ENCODE measurements at regions not wholly inside any gene's neighbourhood (a gene's known extent, or its start where the extent isn't known, plus 50 kb on each side); places are given as distances from the start of the nearest gene placed in this dataset.

DNA sequence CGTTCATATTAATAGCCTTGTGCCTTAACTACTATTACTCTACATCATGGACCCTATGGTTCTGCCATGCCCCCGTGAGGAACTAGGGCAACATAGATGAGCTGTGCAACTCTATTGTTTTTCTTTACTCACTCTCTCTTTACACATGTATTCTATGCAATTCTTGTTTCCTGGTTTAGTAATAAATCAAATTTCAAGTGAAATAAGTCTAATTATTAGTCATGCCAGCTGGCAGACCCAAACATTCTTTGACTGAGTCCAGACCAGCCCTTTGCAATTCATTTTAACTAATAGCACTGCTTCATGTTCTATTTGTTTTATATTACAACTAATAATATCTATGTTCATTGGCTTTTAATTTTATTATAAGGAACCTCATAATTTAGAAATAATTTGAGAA is 789.3 kb upstream of the ADAMTS5 start:
- DNase-seq (no peak), ATAC-seq (ENCODE audit: insufficient read depth, low read depth) (no peak)
- Histone ChIP-seq H2AFZ (ENCODE audit: low read depth, low read length) (no peak overlapping the region), H3K9me3 (ENCODE audit: insufficient read depth, low read length, severe bottlenecking) (no peaks in the 10 kb centered on the region), H3K9ac (ENCODE audit: low read depth, low read length) (no peak overlapping the region), H3K36me3 (ENCODE audit: insufficient read depth, low read length) (no peaks in the 10 kb centered on the region), H4K20me1 (ENCODE audit: insufficient read depth, low read length) (no peaks in the 10 kb centered on the region), H3K4me3 (ENCODE audit: low read depth in 1 of 2, low read length in 2 of 2) (no peak overlapping the region), H3K79me2 (ENCODE audit: insufficient read depth, low read length) (no peaks in the 10 kb centered on the region), H3K4me2 (ENCODE audit: insufficient read depth, low read length) (no peak overlapping the region), H3K27ac (ENCODE audit: low read length) (no peak overlapping the region), H3K27me3 (ENCODE audit: insufficient read depth, low read length, poor library complexity) (no peaks in the 10 kb centered on the region), H3K4me1 (ENCODE audit: insufficient read depth, low read length) (no peaks in the 10 kb centered on the region)
- TF ChIP-seq EZH2 (IDR thresholded peaks at IDR 0.05; ENCODE audit: borderline replicate concordance, low read depth, low read length, severe bottlenecking) (no peak), CTCF (IDR thresholded peaks at IDR 0.05; ENCODE audit: borderline replicate concordance, extremely low read depth, low read length, poor library complexity, severe bottlenecking) (no peak)

GRCh38 chr21:27743971-27744564 is 777.2 kb upstream of the ADAMTS5 start:
- DNase-seq (no peak), ATAC-seq (ENCODE audit: insufficient read depth, low read depth) (no peak)
- Histone ChIP-seq H2AFZ (ENCODE audit: low read depth, low read length) (no peak overlapping the region), H3K9ac (ENCODE audit: low read depth, low read length) (no peak overlapping the region), H3K79me2 (ENCODE audit: insufficient read depth, low read length) (no peaks in the 10 kb centered on the region), H3K27ac (ENCODE audit: low read length) (no peak overlapping the region), H3K27me3 (ENCODE audit: insufficient read depth, low read length, poor library complexity) (no peaks in the 10 kb centered on the region), H3K4me1 (ENCODE audit: insufficient read depth, low read length) (no peaks in the 10 kb centered on the region), H3K4me2 (ENCODE audit: insufficient read depth, low read length) (no peak overlapping the region), H3K36me3 (ENCODE audit: insufficient read depth, low read length) (no peaks in the 10 kb centered on the region), H4K20me1 (ENCODE audit: insufficient read depth, low read length) (no peaks in the 10 kb centered on the region), H3K4me3 (ENCODE audit: low read depth in 1 of 2, low read length in 2 of 2) (no peak overlapping the region), H3K9me3 (ENCODE audit: insufficient read depth, low read length, severe bottlenecking) (no peaks in the 10 kb centered on the region)
- TF ChIP-seq CTCF (IDR thresholded peaks at IDR 0.05; ENCODE audit: borderline replicate concordance, extremely low read depth, low read length, poor library complexity, severe bottlenecking) (no peak), EZH2 (IDR thresholded peaks at IDR 0.05; ENCODE audit: borderline replicate concordance, low read depth, low read length, severe bottlenecking) (no peak)

GRCh38 chr21:27741736-27742135 is 774.8 kb upstream of the ADAMTS5 start:
- Histone ChIP-seq H3K27me3 (ENCODE audit: insufficient read depth, low read length, poor library complexity) (no peaks in the 10 kb centered on the region), H3K4me1 (ENCODE audit: insufficient read depth, low read length) (no peaks in the 10 kb centered on the region), H3K9ac (ENCODE audit: low read depth, low read length) (no peak overlapping the region), H3K27ac (ENCODE audit: low read length) (no peak overlapping the region), H3K36me3 (ENCODE audit: insufficient read depth, low read length) (no peaks in the 10 kb centered on the region), H3K9me3 (ENCODE audit: insufficient read depth, low read length, severe bottlenecking) (no peaks in the 10 kb centered on the region), H3K4me2 (ENCODE audit: insufficient read depth, low read length) (no peak overlapping the region), H3K79me2 (ENCODE audit: insufficient read depth, low read length) (no peaks in the 10 kb centered on the region), H3K4me3 (ENCODE audit: low read depth in 1 of 2, low read length in 2 of 2) (no peak overlapping the region), H4K20me1 (ENCODE audit: insufficient read depth, low read length) (no peaks in the 10 kb centered on the region), H2AFZ (ENCODE audit: low read depth, low read length) (no peak overlapping the region)
- ATAC-seq (ENCODE audit: insufficient read depth, low read depth): no peak
- DNase-seq: no peak
- TF ChIP-seq CTCF (IDR thresholded peaks at IDR 0.05; ENCODE audit: borderline replicate concordance, extremely low read depth, low read length, poor library complexity, severe bottlenecking): no peak
- TF ChIP-seq EZH2 (IDR thresholded peaks at IDR 0.05; ENCODE audit: borderline replicate concordance, low read depth, low read length, severe bottlenecking): no peak

DNA sequence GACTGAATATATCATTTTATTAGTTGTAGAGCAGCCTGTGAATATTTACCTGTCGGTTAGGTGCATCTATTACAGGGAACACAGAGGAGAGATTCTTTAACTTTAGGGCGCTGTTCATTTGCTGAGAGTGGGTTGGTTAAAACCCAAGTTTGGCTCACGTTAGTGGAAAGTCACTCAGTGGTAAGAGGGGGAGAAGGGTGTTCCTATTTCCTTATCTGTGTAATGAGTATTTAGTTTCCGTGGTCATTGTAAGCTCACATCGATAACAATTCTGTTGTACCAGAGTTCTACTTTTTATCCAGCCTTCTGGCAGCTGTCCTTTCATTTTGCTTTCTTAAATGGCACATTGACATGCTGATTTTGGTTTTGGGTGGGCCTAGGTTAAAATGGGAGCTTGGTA is 773.2 kb upstream of the ADAMTS5 start:
- Histone ChIP-seq H3K27ac (ENCODE audit: low read length) (no peak overlapping the region), H3K4me1 (ENCODE audit: insufficient read depth, low read length) (no peaks in the 10 kb centered on the region), H4K20me1 (ENCODE audit: insufficient read depth, low read length) (no peaks in the 10 kb centered on the region), H2AFZ (ENCODE audit: low read depth, low read length) (no peak overlapping the region), H3K27me3 (ENCODE audit: insufficient read depth, low read length, poor library complexity) (no peaks in the 10 kb centered on the region), H3K9me3 (ENCODE audit: insufficient read depth, low read length, severe bottlenecking) (no peaks in the 10 kb centered on the region), H3K4me2 (ENCODE audit: insufficient read depth, low read length) (no peak overlapping the region), H3K4me3 (ENCODE audit: low read depth in 1 of 2, low read length in 2 of 2) (no peak overlapping the region), H3K9ac (ENCODE audit: low read depth, low read length) (no peak overlapping the region), H3K36me3 (ENCODE audit: insufficient read depth, low read length) (no peaks in the 10 kb centered on the region), H3K79me2 (ENCODE audit: insufficient read depth, low read length) (no peaks in the 10 kb centered on the region)
- no peak for DNase-seq
- no peak for ATAC-seq (ENCODE audit: insufficient read depth, low read depth)
- TF ChIP-seq EZH2 (IDR thresholded peaks at IDR 0.05; ENCODE audit: borderline replicate concordance, low read depth, low read length, severe bottlenecking) (no peak), CTCF (IDR thresholded peaks at IDR 0.05; ENCODE audit: borderline replicate concordance, extremely low read depth, low read length, poor library complexity, severe bottlenecking) (no peak)
